ENCODE measurements at regions not wholly inside any gene's neighbourhood (a gene's known extent, or its start where the extent isn't known, plus 50 kb on each side); places are given as distances from the start of the nearest gene placed in this dataset.

DNA sequence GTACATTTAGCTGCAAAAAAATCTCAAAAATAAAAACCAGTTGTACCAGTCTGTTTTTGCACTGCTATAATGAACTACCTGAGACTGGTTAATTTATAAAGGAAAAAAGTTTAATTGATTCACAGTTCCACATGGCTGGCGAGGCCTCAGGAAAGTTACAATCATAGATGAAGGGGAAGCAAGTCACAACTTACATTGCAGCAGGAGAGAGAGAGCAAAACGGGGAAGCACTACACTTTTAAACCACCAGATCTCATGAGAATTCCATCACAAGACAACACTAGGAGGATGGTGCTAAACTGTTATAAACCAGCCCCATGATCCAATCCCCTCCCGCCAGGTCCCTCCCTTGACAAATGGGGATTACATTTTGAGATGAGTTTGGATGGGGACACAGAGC lies 186.0 kb downstream of the TMTC3 start:
- no peak for DNase-seq
- H3K4me1 ChIP-seq (ENCODE audit: insufficient read depth): peaks cover 6% of the 10 kb centered on the region
- intact Hi-C loops (cut with DNase I): no loop called here
- 88 to 91% (median 90%) methylated on average over 3 of the region's 3 CpGs for WGBS, 3 donors
- H3K27me3 ChIP-seq: no peaks in the 10 kb centered on the region
- no peaks in the 10 kb centered on the region for H3K36me3 ChIP-seq
- no peak overlapping the region for H3K27ac ChIP-seq
- no peak for TF ChIP-seq POLR2A (IDR thresholded peaks at IDR 0.05)
- no peak for TF ChIP-seq EP300 (IDR thresholded peaks at IDR 0.05)
- TF ChIP-seq, protein P1, sequence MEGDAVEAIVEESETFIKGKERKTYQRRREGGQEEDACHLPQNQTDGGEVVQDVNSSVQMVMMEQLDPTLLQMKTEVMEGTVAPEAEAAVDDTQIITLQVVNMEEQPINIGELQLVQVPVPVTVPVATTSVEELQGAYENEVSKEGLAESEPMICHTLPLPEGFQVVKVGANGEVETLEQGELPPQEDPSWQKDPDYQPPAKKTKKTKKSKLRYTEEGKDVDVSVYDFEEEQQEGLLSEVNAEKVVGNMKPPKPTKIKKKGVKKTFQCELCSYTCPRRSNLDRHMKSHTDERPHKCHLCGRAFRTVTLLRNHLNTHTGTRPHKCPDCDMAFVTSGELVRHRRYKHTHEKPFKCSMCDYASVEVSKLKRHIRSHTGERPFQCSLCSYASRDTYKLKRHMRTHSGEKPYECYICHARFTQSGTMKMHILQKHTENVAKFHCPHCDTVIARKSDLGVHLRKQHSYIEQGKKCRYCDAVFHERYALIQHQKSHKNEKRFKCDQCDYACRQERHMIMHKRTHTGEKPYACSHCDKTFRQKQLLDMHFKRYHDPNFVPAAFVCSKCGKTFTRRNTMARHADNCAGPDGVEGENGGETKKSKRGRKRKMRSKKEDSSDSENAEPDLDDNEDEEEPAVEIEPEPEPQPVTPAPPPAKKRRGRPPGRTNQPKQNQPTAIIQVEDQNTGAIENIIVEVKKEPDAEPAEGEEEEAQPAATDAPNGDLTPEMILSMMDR (IDR thresholded peaks at IDR 0.05): no peak
- H3K4me3 ChIP-seq: no peak overlapping the region
- no peaks in the 10 kb centered on the region for H3K9me3 ChIP-seq

- Histone ChIP-seq H3K27ac (no peak overlapping the region), H3K4me3 (no peak overlapping the region), H3K4me1 (ENCODE audit: insufficient read depth) (peaks cover 7% of the 10 kb centered on the region), H3K9me3 (no peaks in the 10 kb centered on the region), H3K27me3 (no peaks in the 10 kb centered on the region), H3K36me3 (no peaks in the 10 kb centered on the region)
- intact Hi-C loops (cut with DNase I): no loop called here
- TF ChIP-seq, protein P1 (IDR thresholded peaks at IDR 0.05): no peak
- TF ChIP-seq EP300 (IDR thresholded peaks at IDR 0.05) (no peak), POLR2A (IDR thresholded peaks at IDR 0.05) (no peak)
- DNase-seq: no peak
Measured at GRCh38 chr12:88329833-88330232, 187.7 kb downstream of the TMTC3 start.

DNA sequence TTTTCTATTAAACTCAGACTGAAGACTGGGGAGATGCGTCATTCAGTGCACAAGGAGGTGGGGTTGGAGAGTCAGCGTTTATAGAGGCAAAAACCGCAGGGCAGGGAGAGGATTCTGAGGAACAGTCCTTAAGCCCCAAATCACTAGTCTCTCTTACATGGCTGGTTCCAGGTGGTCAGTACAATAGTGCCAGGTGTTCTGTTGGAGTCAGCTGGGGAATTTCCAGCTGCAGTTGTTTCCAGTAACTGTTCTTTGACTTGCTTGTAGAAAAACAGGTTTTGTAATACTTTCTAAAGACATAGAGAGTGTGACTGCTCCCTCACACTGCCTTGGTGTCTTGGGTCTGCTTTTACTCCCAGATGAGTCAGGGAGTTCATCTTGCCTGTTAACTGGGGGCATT lies 192.2 kb downstream of the TMTC3 start:
- Histone ChIP-seq H3K4me3 (no peak overlapping the region), H3K9me3 (no peaks in the 10 kb centered on the region), H3K4me1 (ENCODE audit: insufficient read depth) (peaks cover 1% of the 10 kb centered on the region), H3K36me3 (no peaks in the 10 kb centered on the region), H3K27me3 (no peaks in the 10 kb centered on the region), H3K27ac (peak overlapping the region in 1 of 2 donors; percentile 45)
- DNase-seq: peak; percentile 10 to 43 (median 32)
- intact Hi-C loops (cut with DNase I): no loop called here
- 11 to 38% (median 20%) methylated on average over 3 of the region's 3 CpGs for WGBS, 3 donors
- TF ChIP-seq EP300 (IDR thresholded peaks at IDR 0.05) (no peak), POLR2A (IDR thresholded peaks at IDR 0.05) (no peak)
- TF ChIP-seq, protein P1 (IDR thresholded peaks at IDR 0.05): no peak

GRCh38 chr12:88336076-88336739 lies 194.1 kb downstream of the TMTC3 start:
- intact Hi-C loops (cut with DNase I): no loop called here
- Histone ChIP-seq H3K27me3 (no peaks in the 10 kb centered on the region), H3K9me3 (no peaks in the 10 kb centered on the region), H3K27ac (no peak overlapping the region), H3K4me1 (ENCODE audit: insufficient read depth) (peaks cover 1% of the 10 kb centered on the region), H3K36me3 (no peaks in the 10 kb centered on the region), H3K4me3 (no peak overlapping the region)
- TF ChIP-seq POLR2A (IDR thresholded peaks at IDR 0.05) (no peak), EP300 (IDR thresholded peaks at IDR 0.05) (no peak)
- TF ChIP-seq, protein P1 (IDR thresholded peaks at IDR 0.05): no peak
- WGBS, 3 donors: 72 to 79% (median 75%) methylated on average over 8 of the region's 8 CpGs
- DNase-seq: no peak
